Lung microvascular endothelial cell (primary cell): ENCODE measurements at regions not wholly inside any gene's neighbourhood (a gene's known extent, or its start where the extent isn't known, plus 50 kb on each side); places are given as distances from the start of the nearest gene placed in this dataset.

Experiments
- DNase-seq, 2 donors: peaks; one replicate each; pipeline versions ENCODE4 v3.0.0 to v3.0.0-alpha.2; 2010; ENCODE audit warnings: low read depth in 2 of 2

- no peak for DNase-seq
Measured at GRCh38 chr11:91771961-91772360, 452.7 kb upstream of the FAT3 start.

- DNase-seq = no peak
Measured at GRCh38 chr11:91768783-91769182, 455.8 kb upstream of the FAT3 start.

GRCh38 chr11:91763331-91763730, 461.3 kb upstream of the FAT3 start:
- DNase-seq = no peak

GRCh38 chr11:91761406-91762025, 463.1 kb upstream of the FAT3 start:
- no peak for DNase-seq

- DNase-seq = no peak
Measured at GRCh38 chr11:91756829-91757480, 467.7 kb upstream of the FAT3 start.

- no peak for DNase-seq
Measured at GRCh38 chr11:91755951-91756707, 468.5 kb upstream of the FAT3 start.

- DNase-seq = no peak
Measured at GRCh38 chr11:91755526-91755925, 469.1 kb upstream of the FAT3 start.

GRCh38 chr11:91749251-91749650, 475.4 kb upstream of the FAT3 start:
- DNase-seq = no peak

- no peak for DNase-seq
Measured at GRCh38 chr11:91742155-91742554, 482.5 kb upstream of the FAT3 start.

- no peak for DNase-seq
Measured at GRCh38 chr11:91731051-91731450, 493.6 kb upstream of the FAT3 start.

- DNase-seq = no peak
Measured at GRCh38 chr11:91730620-91731019, 494.0 kb upstream of the FAT3 start.

- no peak for DNase-seq
Measured at GRCh38 chr11:91730057-91730456, 494.6 kb upstream of the FAT3 start.

GRCh38 chr11:91717169-91717568, 507.4 kb upstream of the FAT3 start:
- DNase-seq = no peak

- DNase-seq = no peak
Measured at GRCh38 chr11:91707652-91708482, 516.8 kb upstream of the FAT3 start.

- DNase-seq = no peak
Measured at GRCh38 chr11:91703042-91703441, 521.6 kb upstream of the FAT3 start.

GRCh38 chr11:91700854-91701253, 523.8 kb upstream of the FAT3 start:
- DNase-seq = no peak

- no peak for DNase-seq
Measured at GRCh38 chr11:91698845-91699244, 525.8 kb upstream of the FAT3 start.

GRCh38 chr11:91694331-91694730, 530.3 kb upstream of the FAT3 start:
- no peak for DNase-seq

- DNase-seq = no peak
Measured at GRCh38 chr11:91691872-91692271, 532.7 kb upstream of the FAT3 start.

GRCh38 chr11:91688672-91689071, 535.9 kb upstream of the FAT3 start:
- DNase-seq = no peak

- DNase-seq = no peak
Measured at GRCh38 chr11:91686700-91687099, 537.9 kb upstream of the FAT3 start.

- no peak for DNase-seq
Measured at GRCh38 chr11:91686281-91686680, 538.3 kb upstream of the FAT3 start.
